Umbilical cord (tissue), 1 donor: ENCODE measurements at regions not wholly inside any gene's neighbourhood (a gene's known extent, or its start where the extent isn't known, plus 50 kb on each side); places are given as distances from the start of the nearest gene placed in this dataset.
A peak's percentile ranks its signal among the peaks of the same experiment; 100 is the strongest.

Source experiments
- DNase-seq: peaks from one replicate; pipeline ENCODE4 v3.0.0-alpha.2; 2015; ENCODE audit warnings: low spot score

- no peak for DNase-seq
Measured at GRCh38 chr16:9557713-9558112, 466.3 kb downstream of the HAPSTR1 start.

DNA sequence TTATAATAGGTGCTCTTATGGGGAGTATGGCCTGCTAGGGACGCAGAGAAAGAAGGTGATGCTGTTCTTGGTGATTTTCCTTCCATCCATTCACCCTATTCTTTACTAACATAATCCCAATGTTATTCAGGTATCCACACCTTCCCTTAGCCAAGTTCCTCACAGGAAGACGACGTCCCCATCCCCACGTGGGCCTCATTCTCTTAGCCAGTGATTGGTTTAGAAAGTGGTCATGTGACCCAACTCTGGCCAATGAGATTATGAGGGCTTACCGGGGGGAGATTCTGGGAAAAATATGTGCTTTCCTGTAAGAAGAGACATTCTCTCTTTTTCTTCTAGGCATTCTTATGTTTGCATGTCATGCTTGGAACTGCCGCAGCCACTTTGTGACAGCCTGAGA, 474.7 kb downstream of the HAPSTR1 start:
- DNase-seq, result no peak

GRCh38 chr16:9567666-9568065, 476.2 kb downstream of the HAPSTR1 start:
- DNase-seq, result no peak

DNA sequence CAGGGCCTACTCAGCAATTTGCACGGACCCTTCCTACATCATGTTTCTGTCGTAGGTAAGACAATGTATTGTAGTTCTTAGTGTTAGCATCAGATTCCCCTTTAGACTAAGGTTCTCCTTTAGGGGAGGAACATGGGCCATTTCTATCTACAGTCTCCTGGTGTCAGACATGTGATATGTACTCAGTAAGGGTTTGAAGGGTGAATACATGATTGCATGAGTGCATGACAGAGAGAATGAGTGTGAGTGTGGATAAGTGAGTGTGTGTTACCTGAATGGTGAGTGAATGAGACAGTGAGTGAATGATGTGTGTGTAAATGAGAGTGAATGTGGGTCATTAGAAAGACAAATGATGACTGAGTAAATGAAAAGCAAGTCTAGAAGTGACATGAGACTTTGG, 476.8 kb downstream of the HAPSTR1 start:
- DNase-seq, result no peak

- no peak for DNase-seq
Measured at GRCh38 chr16:9570521-9570920, 479.1 kb downstream of the HAPSTR1 start.

DNA sequence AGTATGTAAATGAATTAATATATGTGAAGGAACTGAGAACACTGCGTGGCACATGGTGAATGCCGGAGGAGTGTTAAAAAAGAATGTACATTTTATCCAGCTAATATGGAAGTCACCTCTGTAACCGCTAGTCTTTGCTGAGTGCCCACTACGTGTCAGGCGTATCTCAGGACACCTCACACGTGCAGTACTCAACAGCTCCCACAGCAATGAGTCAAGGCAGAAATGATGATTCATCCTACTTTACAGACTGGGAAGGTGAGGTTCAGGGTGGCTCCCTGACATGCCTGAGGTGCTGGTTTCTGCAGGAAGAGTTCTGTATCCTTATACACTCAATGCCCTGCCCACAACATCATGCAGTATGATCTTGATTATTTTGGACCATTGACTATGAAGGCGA, 487.0 kb downstream of the HAPSTR1 start:
- no peak for DNase-seq

DNA sequence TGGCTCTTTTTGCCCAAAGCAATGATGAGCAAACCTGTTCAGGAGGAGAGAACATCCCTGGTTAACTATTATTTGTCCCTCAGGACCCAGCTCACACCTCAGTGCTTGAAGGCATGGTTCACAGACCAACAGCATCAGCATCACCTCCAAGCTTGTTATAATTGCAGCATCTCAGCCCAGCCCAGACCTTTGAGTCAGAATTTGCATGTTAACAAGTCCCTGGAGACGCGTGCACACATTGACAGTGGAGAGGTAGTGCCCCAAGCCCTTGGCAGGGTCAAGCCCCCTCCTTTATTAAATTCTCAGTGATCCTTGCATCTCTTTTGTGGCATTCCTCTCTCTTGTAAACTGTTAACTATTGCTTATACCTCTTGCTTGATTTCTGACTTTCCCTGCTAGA, 488.6 kb downstream of the HAPSTR1 start:
- DNase-seq, result no peak

DNA sequence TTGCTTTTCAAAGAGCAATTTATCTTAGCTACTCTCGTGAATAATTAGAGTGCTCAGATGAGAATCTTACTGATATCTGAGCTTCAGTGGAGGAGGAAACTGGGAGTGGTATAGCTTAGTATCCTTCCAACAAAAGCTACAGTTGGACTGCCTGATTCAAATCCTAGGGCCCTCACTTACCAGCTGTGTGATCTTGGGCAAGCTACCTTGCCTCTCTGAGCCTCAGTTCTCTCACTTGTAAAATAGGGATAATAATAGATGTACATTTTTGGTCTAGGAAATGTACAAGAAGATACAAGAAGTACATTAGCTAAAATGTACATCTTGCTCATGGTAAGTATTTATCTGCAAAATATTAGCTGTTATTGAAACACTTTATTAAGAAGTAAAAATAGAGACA, 502.0 kb downstream of the HAPSTR1 start:
- DNase-seq, result no peak

GRCh38 chr16:9594047-9594446, 502.6 kb downstream of the HAPSTR1 start:
- DNase-seq, result no peak

DNA sequence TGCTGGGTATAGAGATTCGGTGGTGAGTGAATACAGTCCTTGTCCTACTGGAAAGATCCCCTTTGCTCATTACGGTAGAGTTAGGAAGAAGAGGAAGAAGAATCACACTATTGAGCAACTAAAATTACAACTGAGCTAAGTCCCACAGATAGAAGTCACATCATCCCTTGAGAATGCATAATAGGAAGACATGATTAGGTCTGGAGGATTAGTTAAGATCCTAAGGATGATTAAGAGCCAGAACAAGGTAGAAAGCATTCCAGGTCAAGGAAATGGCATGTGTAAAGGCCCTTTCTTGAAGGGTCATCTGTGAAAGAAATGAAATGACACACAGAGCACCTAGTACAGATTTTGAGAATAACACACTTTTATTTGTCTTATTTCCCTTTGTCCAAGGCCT, 503.5 kb downstream of the HAPSTR1 start:
- no peak for DNase-seq

DNA sequence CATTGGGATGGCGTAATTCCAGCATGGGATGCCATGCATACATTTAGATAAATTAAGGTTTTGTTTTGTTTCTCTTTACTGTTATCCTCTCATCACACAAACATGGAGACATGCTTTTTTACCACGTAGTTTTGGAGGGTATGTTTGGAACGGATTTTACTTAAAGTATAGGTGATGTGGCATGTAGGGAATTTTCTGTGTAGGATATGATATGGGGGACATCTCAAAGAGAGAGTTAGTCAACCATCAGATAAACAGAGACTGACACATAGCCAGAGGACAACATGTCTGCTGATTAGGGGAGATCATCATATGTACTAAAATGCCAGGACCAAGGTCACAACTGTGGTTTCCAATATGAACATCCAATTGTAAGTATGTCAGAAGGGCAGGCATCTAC, 503.9 kb downstream of the HAPSTR1 start:
- DNase-seq, result no peak

- DNase-seq, result no peak
Measured at GRCh38 chr16:9596788-9597187, 505.3 kb downstream of the HAPSTR1 start.

DNA sequence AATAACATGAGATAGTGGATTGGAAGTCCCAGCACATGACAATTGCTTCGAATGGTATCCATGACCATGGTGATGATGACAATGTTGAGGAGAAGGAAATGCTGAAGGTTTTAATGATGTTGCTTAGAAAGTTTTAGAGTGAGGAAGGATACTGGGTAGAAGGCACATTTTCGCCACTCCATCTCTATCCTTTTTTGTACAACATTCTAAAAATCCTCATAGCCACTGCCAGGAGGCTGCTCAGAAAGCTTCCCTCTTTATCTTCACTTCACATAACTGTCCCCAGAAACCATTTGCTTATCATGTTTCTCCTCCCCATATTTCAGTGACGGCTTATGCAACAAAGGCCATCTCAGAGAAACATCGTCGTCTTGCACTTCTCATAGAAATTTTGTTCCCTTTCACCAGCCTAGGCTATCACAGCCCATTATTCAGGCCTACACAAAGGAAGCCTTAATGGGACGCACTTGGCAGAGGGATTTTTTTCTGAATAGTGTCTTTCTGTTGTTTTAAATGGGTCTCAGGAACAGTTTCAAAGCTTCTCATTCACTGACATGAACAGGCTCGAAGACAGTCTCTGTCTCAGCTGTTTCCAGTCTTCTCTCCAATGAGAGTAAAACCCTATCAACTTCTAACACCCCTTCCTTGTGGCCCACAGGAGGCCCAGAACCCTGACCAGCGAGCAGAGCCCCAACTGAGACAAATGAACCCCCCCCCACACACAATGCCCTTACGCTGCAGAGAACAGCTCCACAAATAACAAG, 506.7 kb downstream of the HAPSTR1 start:
- DNase-seq, result no peak

- no peak for DNase-seq
Measured at GRCh38 chr16:9598731-9599083, 507.3 kb downstream of the HAPSTR1 start.

DNA sequence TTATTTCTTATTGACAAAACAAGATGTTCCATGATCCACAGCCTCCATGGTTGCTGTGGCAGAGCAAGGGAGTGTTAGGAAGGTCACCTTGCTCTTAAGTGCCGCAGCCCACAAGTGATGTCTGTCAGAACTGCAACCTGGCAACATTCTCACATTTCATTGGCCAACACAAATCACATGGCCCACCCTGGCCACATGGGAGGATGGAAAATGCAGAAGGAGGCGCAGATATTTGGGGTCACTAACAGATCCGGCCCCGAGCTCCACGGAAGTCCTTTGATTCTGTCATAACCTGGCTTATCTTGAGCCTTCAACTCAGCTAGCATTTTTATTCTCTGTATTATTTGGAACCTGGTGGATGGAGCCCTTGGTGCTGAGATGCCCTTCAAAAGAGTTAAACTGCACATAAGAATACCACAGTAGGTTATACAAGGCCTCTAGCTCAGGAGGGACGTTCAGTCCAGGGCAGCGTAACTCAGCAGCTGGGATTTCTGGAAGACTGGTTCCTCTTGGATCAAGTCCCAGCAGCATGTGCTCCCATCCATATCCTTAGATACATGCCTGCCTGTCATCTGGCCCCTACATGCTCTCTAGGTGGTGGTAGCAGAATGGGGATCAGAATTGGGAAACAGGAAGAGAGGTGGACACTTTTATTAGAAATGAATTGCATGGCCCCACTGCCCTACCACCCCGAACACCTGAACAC, 508.1 kb downstream of the HAPSTR1 start:
- no peak for DNase-seq

GRCh38 chr16:9602189-9602588, 510.7 kb downstream of the HAPSTR1 start:
- peak; percentile 35 for DNase-seq

DNA sequence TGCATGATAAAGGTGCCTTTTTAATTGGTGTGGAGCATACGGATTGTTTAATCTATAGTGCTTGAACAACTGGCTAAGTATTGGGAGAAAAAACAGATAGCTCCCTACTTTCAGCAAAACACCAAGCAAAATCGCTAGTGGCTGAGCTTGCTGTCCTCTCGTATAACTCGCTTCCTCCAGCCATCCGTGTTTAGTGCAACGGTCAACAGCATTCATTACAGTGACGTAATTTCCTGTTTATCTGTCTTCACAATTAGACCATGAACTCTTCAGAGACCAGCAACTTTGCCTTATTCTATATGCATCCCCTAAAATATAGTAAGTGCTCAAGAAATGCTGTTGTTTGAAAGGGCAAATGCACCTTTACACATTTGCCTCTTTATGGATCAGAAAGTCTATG, 511.9 kb downstream of the HAPSTR1 start:
- DNase-seq, result no peak

GRCh38 chr16:9607515-9608230, 516.2 kb downstream of the HAPSTR1 start:
- DNase-seq, result no peak

GRCh38 chr16:9610727-9611126, 519.3 kb downstream of the HAPSTR1 start:
- DNase-seq, result no peak

DNA sequence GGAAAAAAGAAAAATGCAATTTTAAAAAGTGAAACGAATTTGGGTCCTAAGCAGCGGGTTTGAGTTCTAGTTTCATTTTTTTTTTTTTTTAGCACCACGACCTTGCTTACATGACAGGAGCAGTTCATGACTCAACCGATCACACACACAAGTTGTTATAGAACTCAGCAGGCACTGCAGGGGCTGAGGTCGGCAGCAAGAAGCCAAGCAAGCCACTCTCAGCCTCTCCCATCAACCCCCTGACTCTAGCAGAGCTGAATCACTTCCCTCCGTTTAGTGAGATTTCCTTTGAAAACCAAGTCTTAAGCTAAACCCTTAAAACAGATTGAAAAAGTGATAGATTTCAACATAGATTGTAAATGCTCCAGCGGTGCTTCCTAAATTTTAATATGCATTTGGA, 520.8 kb downstream of the HAPSTR1 start:
- no peak for DNase-seq

DNA sequence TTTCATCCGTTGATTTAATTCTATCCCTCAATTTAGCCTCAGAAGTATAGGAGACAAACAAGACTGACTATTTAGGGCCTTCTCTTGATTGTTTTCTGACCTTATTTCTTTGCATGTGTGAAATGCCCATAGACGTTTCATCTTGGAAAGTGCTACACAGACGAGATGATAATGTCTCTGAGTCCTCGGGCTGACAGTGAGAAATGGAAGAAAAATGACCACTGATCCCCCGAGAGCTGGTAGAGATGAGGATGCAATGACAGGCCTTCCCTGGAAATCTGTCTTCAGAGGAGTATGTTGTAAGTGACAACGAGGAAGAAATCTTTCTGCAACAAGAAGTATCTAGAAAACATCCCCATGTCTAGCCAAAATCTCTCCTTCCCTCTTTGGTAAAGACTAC, 522.9 kb downstream of the HAPSTR1 start:
- DNase-seq, result no peak

GRCh38 chr16:9622268-9622667, 530.8 kb downstream of the HAPSTR1 start:
- no peak for DNase-seq

DNA sequence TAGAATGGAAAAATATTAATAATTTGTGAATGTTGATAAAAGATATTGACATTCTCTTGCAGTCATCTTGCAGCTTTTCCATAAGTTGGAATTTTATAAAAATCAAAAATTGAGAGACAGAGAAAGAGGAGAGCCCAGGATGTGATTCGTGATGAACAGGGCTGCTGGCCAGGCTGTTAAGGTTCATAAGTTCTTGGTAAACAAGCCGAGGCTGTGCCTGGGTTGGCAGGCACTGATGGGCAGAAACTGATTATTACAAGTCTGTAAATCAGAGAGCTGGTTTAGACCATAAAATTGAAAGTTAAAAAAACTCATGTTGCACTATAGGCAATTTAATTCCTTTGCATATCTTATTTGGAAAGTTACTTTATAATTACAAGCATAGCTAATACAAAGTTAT, 533.7 kb downstream of the HAPSTR1 start:
- no peak for DNase-seq
